NCI-H187 treated with DMSO at 0.1 percent for 48 hours (cell line): ENCODE measurements at regions not wholly inside any gene's neighbourhood (a gene's known extent, or its start where the extent isn't known, plus 50 kb on each side); places are given as distances from the start of the nearest gene placed in this dataset.
"Not testable (repeated sequence)": the region's sequence is repeated elsewhere in the genome, so short reads cannot be mapped to it uniquely, and the experiment has no call there.

Experiments
- DNase-seq: peaks from one replicate; lab custom pipeline; 2025; lab: John Stamatoyannopoulos, UW

DNA sequence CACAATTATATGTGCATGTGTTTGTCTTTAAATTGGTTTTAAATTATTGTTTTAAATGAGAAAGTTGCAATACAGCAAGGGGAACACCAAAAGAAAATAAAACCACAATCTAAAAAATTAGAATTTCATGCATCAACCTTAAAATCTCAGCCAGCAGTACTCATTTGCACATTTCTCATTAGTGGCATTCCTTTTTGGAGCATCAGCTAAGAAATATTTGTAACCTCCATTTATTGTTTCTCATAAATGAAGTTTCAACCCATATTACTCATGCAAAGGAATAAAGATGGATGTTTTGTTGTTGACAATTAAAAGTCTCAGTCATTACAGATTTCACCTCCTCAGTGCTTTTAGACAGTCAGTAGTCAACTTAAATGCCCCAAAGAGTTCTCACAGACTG, 160.1 kb downstream of the TBX15 start:
- no peak for DNase-seq

DNA sequence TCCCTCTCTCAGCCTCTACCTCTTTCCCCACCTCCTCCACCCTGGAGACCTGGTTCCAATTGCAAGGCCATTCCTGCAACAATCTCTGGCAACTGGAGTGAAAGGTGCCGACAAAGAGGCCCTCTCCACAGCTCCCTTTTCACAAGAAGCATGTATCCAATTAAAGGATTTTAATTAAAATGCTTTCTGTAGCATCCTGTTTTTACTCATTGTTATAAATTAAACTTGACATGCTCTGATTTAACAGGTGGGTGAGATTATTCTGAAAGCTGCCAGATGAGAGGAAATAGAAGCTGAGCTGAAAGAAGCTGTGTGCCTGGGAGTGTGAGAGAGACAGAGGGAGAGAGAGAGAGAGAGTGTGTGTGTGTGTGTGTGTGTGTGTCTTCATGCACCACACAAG, 160.5 kb downstream of the TBX15 start:
- DNase-seq: no peak

DNA sequence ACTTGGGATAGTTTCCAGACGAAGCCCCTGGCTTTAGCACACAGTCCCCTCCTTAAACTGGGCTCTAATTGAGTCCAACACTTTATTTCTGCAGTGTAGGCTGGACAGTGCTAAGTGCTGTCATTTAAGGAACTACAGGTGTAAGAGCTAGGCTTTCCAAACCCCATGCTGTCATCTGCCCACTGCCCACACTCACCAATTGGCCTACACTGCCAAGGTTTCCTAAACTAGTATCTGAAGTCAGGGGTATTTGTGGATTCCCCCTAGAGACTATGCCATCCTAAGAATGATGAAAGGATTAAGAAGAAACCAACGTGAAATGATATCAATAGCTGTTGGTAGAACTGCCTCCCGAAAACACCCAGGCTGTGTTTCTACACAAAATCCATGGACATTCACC, 160.9 kb downstream of the TBX15 start:
- no peak for DNase-seq

DNA sequence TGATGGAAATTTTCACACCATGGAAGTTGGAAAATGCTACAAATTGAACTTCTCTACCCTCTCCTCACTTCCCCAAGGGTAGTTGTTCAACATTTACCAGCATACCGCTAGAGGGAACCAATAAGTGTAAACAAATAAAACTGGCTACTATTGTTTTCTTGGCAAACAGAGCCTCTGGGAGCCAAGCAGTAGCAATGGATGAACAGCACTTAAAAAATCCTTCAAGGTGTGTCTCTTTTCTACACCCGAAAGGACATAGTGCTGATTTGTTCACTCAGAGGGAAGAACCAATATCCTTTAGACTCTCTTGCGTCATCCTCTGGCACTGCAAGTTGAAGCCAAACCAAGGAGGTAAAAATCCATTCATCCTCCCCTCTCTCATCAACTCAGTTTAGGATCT, 161.5 kb downstream of the TBX15 start:
- DNase-seq: no peak

DNA sequence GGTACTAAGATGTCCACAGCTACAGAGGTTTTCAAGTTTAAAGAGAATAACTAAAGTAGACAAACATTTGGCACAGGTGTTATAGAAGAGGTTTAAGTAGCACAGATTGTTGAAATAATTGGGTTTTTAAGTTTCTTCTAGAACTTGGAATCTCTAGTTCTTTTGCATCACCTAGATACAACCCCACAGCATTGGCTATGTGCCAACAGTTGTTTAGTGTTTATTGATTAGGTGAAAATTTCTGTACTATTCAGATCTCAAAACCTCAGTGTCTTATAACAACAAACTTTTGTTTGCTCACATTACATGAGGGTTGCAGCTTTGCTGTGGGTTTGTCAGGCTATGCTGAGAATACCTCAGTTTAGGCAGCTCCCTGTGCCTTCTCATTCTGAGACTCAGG, 162.5 kb downstream of the TBX15 start:
- DNase-seq: no peak

DNA sequence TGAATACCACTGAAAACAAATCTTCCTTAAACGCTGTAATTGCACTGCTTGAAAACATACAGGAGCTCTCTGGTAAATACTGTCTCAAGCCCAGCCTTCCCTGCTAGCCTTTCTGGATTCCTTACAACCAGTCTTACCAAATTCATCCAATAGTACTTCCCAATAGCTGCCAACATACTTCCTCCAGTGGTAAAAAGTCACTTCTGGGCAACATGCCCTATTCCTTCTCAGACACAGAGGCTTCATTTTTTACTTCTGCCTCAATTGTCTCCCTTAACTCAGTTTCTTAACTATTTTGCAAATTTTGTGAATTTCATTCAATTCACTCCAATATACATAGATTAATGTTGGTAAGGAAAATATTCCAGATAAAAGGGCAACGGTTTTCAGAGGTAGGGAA, 166.3 kb downstream of the TBX15 start:
- no peak for DNase-seq

DNA sequence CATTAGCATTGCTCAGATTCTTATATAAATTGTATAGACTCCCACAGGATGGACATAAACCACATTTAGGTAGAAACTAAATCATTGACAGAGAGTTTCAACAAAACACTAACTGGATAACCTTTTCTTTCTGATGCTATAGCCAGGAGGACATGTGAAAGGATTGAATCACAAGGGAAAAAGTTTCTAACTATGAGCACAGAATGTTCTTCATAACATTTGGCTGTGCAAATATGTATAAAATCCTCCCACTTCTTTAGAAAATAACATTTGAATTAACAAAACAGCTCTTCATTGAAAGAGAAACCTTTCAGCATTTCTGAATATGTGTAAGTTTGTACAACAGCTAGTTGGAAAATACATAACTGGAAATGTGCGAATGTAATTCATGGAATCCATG, 167.3 kb downstream of the TBX15 start:
- no peak for DNase-seq

DNA sequence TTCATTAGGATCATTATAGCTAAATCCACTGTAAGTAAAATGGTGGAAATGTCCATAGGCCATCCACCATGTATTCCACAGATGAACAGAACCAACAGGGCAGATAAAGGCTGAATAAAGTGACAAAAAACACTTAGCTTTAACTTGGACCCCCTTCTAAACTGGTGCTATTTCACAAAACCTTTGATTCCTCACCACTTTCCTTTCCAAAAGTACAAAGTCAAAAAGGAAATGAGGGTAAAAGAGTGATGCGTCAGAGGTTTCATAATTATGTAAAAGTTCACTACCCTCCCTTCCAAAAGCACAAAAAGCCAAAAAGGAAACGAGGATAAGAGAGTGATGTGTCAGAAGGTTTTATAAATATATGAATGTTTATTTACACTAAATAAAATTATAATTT, 172.2 kb downstream of the TBX15 start:
- no peak for DNase-seq

DNA sequence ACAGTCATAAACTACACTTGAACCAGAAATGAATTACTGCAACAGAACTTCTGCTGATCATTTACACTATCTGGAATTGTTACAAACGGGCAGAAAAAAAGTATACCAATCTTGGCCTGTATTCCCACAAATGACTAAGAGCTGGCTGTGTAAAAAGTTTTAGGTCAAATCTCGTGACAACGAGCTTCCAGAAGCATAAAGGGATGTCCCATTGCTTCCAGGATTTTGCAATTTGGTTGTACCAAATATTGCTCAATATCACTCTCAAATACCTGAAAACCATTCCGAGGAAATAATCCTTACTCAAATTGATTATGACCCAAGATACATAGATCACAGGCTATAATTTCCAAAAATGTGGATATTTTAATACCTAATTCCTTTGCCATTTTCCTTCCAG, 175.6 kb downstream of the TBX15 start:
- no peak for DNase-seq

DNA sequence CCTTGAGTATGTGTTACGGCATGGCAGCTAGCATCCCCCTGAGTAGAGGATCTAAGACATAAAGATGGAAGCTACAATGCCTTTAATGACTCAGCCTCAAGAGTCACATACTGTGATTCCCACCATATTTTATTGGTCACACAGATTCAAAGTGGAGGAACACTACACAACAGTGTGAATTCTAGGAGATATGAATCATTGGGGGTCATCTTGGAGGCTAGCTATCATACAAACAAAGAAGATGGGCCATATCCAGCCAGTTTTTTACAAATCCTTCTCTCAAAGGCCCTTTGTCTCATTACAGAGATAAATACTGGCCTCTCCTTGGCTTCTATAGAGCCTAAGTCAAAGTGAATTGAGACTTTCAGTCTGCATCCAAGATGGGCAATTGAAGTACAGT, 177.0 kb downstream of the TBX15 start:
- no peak for DNase-seq

DNA sequence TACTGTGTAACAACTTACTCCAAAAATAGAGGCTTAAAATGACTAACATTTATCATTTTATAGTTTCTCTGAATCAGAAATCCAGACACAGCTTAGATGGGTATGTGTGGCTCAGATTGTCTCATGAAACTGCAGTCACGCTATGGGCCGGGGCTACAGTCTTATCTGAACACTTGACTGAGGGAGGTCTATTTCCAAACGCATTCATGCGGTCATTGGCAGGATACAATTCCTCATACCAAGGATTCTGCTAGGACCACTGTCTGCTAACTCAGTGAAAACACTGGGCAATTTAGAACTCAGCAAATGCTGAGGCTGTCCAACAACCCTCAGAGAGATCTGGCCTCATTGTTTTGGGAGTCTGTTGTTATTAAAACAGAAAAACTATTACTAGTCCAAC, 178.6 kb downstream of the TBX15 start:
- no peak for DNase-seq

DNA sequence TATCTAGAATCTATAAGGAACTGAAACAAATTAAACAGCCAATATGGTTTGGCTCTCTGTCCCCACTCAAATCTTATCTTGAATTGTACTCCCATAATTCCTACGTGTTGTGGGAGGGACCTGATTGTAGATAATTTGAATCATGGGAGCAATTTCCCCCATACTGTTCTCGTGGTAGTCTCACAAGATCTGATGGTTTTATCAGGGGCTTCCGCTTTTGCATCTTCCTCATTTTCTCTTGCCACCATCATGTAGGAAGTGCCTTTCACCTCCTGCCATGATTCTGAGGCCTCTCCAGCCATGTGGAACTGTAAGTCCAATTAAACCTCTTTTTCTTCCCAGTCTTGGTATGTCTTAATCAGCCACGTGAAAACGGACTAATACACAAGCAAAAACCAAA, 185.0 kb downstream of the TBX15 start:
- DNase-seq: not testable (repeated sequence)

DNA sequence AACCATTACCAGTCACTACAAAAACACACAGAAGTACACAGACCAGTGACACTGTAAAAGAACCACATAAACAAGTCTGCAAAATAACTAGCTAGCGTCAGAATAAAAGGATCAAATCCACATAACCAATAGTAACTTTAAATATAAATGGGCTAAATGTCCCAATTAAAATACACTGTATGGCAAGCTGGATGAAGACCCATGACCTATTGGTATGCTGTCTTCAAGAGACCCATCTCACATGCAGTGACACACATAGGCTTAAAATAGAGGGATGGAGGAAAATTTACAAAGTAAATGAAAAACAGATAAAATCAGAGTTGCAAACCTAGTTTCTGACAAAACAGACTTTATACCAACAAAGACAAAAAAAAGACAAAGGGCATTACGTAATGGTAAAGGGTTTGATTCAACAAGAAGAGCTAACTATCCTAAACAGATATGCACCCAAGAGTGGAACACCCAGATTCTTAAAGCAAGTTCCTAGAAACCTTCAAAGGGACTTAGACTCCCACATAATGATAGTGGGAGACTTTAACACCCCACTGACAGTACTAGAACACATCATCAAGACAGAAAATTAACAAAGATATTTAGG, 196.9 kb downstream of the TBX15 start:
- no peak for DNase-seq

DNA sequence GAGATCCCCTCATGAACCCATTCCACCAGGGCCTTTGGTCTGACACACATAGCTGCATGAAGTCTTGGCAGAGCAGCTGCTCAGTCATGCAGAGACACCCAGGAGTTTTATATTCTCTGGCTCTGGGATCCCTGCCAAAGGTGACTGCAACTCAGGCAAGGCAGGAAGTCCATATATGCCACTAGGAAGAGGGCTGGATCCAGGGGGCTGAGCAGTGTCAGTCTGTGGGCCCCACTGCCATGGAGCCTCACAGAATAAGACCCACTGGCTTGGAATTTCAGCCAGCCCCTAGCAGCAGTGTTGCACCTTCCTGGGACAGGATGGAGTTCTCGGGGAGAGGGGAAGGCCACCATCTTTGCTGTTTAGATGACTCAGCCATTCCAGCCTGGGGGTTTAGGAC, 199.7 kb downstream of the TBX15 start:
- DNase-seq: no peak

DNA sequence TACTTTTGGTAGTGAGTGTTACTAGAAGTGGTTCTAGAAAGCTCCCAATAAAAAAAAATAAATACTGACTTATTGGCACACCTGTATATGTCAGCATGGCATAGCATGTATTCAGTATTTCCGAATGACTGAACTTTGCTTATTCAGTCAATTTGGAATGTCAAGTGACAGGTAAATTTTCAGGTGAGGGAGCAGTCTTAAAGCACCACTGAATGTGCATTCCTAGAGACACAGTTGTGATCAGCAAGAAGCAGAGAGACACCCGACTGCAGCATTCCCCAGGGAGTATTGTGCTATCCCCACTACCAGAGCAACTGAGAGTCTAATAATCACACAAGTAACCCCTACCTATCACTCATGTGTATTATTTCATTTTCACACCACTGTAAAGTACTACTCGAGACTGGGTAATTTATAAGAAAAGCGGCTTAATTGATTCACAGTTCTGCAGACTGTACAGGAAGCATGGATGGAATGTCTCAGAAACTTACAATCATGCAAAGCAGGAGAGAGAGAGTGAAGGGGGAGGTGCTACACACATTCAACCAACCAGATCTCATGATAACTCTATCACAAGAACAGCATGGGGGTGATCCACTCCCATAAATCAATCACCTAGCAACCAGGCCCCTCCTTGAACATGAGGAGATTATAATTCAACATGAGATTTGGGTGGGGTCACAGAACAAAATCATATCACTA, 201.5 kb downstream of the TBX15 start:
- DNase-seq: no peak

DNA sequence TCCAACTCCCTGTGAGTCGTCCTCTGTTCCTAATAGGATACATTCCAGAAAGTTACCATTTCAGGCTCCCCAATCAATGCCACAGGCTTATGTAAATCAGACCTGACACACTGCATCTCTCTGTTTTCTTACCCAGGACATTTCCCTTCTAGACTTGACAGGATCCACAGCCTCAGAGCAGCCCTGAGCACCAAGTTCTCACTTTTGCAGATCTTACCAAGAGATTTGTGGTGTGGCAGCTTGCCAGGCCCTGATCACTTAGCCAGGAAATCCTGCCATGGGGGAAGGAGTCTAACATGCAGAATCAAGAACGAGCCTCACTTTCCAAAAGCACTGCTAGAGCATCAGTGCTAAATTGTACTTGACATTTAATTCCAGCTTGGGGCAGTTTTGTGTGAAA, 202.9 kb downstream of the TBX15 start:
- DNase-seq: no peak

DNA sequence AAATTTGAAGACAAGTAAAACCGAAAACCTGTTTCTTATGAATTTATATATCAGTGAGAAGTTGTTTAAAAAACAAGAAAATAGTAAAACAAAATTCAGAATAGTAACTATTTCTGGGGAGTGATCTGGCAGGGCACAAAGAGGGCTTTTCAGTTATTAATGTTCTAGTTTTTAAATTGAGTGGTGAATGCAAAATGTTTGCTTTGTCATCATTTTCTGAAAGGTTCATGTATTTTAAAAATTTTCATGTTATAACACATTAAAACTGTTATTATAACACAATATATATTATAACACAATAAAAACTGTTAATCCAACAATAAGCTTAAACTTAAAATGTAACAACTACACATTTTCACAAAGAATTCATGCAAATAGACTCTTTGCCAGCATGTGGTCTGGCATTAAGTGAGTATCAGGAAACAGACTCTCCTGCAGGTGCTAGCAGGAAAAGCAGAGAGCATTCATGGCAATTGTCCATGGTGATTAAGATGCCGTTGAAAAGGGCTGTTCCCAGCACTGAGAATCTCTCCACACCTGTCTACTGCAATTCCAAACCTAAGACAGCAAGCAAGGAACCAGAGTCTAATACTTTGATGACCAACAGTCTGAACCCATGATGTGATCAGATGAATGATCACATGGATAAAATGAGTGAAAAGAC, 204.9 kb downstream of the TBX15 start:
- no peak for DNase-seq

DNA sequence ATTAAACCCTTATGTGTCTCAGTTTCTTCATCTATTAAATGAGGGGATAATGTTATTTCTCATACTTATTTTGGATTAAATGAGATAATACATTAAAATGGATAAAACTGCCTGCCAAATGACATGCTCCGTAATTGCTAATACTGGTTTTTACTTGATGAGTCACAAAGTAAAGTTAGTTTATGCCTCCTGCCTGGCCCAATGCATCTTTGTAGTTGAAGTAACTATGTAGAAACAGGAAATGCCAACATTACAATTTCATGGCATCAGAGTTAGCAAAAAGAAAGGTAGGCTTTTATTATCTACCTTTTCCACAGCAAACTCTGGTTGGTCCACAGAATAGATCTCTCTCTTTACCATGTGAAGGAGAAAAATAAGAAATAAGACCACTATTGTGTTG, 214.5 kb downstream of the TBX15 start:
- no peak for DNase-seq

DNA sequence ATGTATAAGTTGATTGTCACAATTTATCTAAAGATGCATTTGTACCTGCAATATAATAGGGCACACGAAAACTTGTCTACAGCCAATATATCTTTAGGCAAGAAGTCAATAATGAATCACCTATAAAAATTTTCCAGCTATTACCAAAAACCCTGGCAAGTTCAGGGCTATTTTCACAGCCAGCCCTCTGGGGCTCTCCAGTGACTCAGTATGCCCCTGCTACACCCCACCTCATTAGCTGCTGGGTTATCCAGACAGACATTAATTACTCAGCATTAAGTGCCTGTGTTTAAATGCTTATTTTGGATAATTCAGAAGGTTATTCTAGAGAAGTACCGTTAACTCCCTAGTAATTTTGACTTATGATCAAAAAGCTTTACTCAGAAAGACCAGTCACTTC, 220.2 kb downstream of the TBX15 start:
- DNase-seq: no peak

DNA sequence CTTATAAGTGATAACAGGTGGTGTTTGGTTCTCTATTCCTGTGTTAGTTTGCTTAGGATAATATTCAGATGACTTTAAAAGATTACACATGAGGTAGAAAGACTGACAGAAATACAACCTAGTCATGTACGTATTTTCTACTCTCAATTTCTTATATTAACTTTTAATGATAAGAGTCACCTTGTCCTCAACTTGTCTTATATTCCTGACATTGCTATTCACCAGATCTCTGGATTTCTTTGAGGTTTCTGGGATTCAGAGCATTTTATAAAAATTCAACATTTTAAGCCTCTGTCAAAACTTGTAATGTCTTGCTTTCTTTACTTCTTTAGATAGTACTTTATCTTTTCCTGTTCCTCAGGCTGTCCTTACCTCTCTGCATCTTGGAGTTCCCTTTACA, 234.2 kb downstream of the TBX15 start:
- no peak for DNase-seq

DNA sequence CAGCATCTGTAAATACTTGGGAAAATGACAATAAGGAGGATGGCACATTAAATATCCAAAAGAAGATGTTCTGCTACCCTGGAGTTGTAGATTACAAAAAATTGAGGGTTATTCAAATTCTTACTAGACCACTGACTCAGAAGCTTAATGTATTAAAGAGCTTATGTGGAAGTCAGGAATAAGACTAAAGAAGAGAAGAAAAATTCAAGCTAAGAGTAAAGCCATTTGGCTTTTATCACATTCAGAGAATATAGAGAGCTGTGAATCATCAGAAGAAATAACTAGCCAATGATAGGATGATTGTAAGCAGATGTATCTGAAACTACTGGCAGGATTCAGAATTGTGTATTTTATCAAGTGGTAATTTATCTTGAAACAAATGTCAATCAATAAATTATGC, 237.0 kb downstream of the TBX15 start:
- no peak for DNase-seq

DNA sequence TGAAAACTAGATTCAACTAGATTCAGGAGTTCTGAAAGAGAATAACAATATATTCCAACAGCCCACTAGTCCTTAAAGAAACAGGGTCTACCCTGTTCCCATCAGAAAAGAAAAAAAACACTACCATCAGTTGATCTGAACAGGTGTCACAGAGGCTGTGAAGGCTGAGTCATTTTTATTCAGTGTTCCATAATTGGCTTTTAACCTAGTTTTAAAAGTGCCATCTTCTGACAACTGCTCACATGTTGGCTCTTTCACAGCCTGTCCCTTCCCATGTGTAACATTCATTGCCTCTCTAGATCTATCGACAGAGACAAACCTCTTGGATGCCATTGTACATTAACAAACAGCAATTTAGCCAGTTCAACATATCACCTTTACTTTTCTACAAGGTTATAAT, 243.7 kb downstream of the TBX15 start:
- DNase-seq: no peak

DNA sequence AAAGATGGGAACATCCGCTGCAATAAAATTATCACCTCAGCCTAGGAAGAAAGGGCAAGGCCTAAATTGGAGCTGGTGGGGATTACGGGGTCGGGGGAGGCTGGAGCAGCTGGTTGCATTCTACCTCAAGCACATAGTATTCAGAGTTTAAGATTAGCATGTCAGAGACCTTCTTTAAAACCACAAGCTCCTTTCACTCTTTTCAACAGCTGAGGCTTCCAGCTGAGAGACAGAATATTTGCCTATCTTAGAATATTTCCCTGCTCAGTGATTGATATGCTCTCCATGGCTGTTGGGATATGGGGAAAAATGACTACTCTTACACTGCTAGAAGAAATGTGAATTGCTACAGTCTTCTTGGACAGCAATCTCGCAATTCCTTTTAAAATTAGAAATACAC, 248.6 kb downstream of the TBX15 start:
- no peak for DNase-seq

DNA sequence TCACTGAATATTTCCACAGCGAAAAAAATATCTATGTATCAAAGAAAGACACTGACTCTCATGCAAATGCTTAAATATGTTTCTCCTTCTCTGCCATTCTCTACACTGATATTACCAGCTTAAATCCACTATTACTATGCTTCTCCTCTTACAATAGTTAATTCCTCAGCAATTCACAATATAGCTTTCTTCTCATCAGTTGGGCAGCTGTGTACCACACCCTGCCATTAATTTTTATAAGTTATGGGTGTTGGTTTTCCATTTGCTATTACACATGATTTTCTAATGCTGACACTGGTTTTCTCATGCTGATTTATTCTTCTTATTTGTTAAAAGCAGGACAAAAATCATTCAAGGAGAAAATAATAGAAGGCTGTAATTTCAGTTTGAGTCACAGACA, 251.8 kb downstream of the TBX15 start:
- DNase-seq: no peak
